ENCODE measurements at regions not wholly inside any gene's neighbourhood (a gene's known extent, or its start where the extent isn't known, plus 50 kb on each side); places are given as distances from the start of the nearest gene placed in this dataset.

- H3K4me3 ChIP-seq (replicated peaks; ENCODE audit: low read depth, low read length): no peak overlapping the region
- no peak for DNase-seq (ENCODE audit: extremely low read depth, low read depth)
- no peak for TF ChIP-seq CTCF (IDR thresholded peaks at IDR 0.05; ENCODE audit: low read depth, low read length, missing control alignments)
Measured at GRCh38 chr6:56343295-56343694, 95.9 kb upstream of the COL21A1 start.

- no peak for DNase-seq (ENCODE audit: extremely low read depth, low read depth)
Measured at GRCh38 chr6:56339524-56339923, 92.1 kb upstream of the COL21A1 start.

GRCh38 chr6:56335726-56336125 is 88.3 kb upstream of the COL21A1 start:
- no peak for TF ChIP-seq CTCF (IDR thresholded peaks at IDR 0.05; ENCODE audit: low read depth, low read length, missing control alignments)
- DNase-seq (ENCODE audit: extremely low read depth, low read depth): peak; percentile 43
- no peak overlapping the region for H3K4me3 ChIP-seq (replicated peaks; ENCODE audit: low read depth, low read length)

More at GRCh38 chr6:56339524-56339923, 92.1 kb upstream of the COL21A1 start:
- no peak for TF ChIP-seq CTCF (IDR thresholded peaks at IDR 0.05; ENCODE audit: low read depth, low read length, missing control alignments)
- no peak overlapping the region for H3K4me3 ChIP-seq (replicated peaks; ENCODE audit: low read depth, low read length)

- TF ChIP-seq CTCF (IDR thresholded peaks at IDR 0.05; ENCODE audit: low read depth, low read length, missing control alignments): no peak
- no peak for DNase-seq (ENCODE audit: extremely low read depth, low read depth)
- no peak overlapping the region for H3K4me3 ChIP-seq (replicated peaks; ENCODE audit: low read depth, low read length)
Measured at GRCh38 chr6:56334937-56335336, 87.6 kb upstream of the COL21A1 start.

GRCh38 chr6:56329271-56330050 is 82.1 kb upstream of the COL21A1 start:
- no peak for TF ChIP-seq CTCF (IDR thresholded peaks at IDR 0.05; ENCODE audit: low read depth, low read length, missing control alignments)
- no peak for DNase-seq (ENCODE audit: extremely low read depth, low read depth)
- H3K4me3 ChIP-seq (replicated peaks; ENCODE audit: low read depth, low read length): no peak overlapping the region

GRCh38 chr6:56328728-56329090 is 81.3 kb upstream of the COL21A1 start:
- DNase-seq (ENCODE audit: extremely low read depth, low read depth): no peak
- no peak overlapping the region for H3K4me3 ChIP-seq (replicated peaks; ENCODE audit: low read depth, low read length)
- no peak for TF ChIP-seq CTCF (IDR thresholded peaks at IDR 0.05; ENCODE audit: low read depth, low read length, missing control alignments)

All from HFF-Myc (cell line).